Ectodermal cell (in vitro differentiated cells): ENCODE measurements at regions not wholly inside any gene's neighbourhood (a gene's known extent, or its start where the extent isn't known, plus 50 kb on each side); places are given as distances from the start of the nearest gene placed in this dataset.
"Not testable (repeated sequence)": the region's sequence is repeated elsewhere in the genome, so short reads cannot be mapped to it uniquely, and the experiment has no call there.

Experiments
- H3K27ac ChIP-seq: 2 replicates; pipeline ENCODE4 v1.7.0; 2013; ENCODE audit warnings: mild to moderate bottlenecking, low read depth, low read length; ENCODE audit not compliant: insufficient read depth, poor library complexity, severe bottlenecking
- H3K27me3 ChIP-seq: 2 replicates; pipeline ENCODE4 v1.7.0; 2013; ENCODE audit warnings: mild to moderate bottlenecking, low read length; ENCODE audit not compliant: insufficient read depth, control insufficient read depth, poor library complexity, severe bottlenecking
- H3K36me3 ChIP-seq: one replicate; pipeline ENCODE4 v1.7.0; 2013; ENCODE audit warnings: low read length; ENCODE audit not compliant: control insufficient read depth, insufficient read depth
- H3K4me1 ChIP-seq: one replicate; pipeline ENCODE4 v1.7.0; 2013; ENCODE audit warnings: low read length; ENCODE audit not compliant: control insufficient read depth, insufficient read depth
- H3K4me3 ChIP-seq: 2 replicates; pipeline ENCODE4 v1.7.0; 2013; ENCODE audit warnings: low read depth, low read length, control low read depth; ENCODE audit not compliant: insufficient read depth
- H3K9me3 ChIP-seq: 2 replicates; pipeline ENCODE4 v1.7.0; 2013; ENCODE audit warnings: mild to moderate bottlenecking, low read length, moderate library complexity; ENCODE audit not compliant: control insufficient read depth
- WGBS, 2 experiments: methylation state at CpG; one replicate each; pipeline ENCODE4 v1.1.7; 2013; ENCODE audit warnings: missing lambda C conversion rate in 2 of 2; 5-methylcytosine and 5-hydroxymethylcytosine counted together

DNA sequence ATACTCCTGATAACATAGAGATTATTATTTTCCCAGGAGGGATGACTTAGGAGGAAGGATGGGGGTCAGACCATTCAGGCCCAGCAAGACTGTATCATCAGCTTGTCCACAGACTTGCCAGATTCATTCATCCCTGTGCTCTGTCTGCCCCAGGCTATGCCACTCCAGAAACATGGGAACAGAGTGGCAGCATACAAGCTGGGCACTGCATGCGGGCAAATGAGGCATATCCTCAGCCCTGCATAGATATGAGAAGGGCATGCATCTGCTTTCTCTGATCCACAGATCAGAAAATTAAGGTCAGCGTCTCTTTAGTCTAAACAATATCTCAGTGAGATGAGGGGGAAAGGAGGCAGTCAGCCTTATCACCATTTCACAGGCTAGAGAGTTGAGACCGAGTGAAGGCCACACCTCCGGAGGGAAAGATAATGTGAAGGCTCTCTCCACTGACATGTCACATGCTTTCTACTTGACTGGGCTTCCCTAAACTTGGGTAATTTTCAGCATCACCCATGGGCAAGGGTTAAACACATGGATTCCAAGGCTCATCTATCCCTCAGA is 140.5 kb downstream of the TFAP2B start:
- H3K9me3 ChIP-seq, result no peaks in the 10 kb centered on the region
- no peaks in the 10 kb centered on the region for H3K36me3 ChIP-seq
- H3K4me3 ChIP-seq, result no peak overlapping the region
- no peaks in the 10 kb centered on the region for H3K4me1 ChIP-seq
- no peak overlapping the region for H3K27ac ChIP-seq
- WGBS, 2 experiments, result 90 to 96% methylated on average over 4 of the region's 4 CpGs
- no peaks in the 10 kb centered on the region for H3K27me3 ChIP-seq

DNA sequence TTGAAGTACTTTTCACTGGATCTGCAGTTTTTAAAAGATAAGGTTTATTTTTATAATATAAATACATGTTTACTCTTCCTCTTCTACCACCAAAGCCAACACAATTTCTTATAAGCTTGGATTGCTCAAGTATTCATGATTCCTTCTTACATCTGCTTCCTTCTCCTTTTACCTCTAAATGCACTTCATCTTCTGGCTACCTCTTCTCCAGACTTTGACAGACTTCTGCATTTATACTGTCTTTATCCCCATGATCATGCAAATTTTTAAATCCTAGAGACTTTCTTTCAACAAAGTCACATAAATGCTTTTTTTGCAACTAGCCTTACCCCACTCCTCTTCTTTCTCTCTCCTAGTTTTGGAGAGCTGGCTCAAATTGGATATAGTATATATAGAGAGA is 142.9 kb downstream of the TFAP2B start:
- H3K27ac ChIP-seq, result no peak overlapping the region
- H3K36me3 ChIP-seq, result no peaks in the 10 kb centered on the region
- H3K9me3 ChIP-seq, result no peaks in the 10 kb centered on the region
- H3K27me3 ChIP-seq, result no peaks in the 10 kb centered on the region
- H3K4me3 ChIP-seq, result no peak overlapping the region
- H3K4me1 ChIP-seq, result no peaks in the 10 kb centered on the region

DNA sequence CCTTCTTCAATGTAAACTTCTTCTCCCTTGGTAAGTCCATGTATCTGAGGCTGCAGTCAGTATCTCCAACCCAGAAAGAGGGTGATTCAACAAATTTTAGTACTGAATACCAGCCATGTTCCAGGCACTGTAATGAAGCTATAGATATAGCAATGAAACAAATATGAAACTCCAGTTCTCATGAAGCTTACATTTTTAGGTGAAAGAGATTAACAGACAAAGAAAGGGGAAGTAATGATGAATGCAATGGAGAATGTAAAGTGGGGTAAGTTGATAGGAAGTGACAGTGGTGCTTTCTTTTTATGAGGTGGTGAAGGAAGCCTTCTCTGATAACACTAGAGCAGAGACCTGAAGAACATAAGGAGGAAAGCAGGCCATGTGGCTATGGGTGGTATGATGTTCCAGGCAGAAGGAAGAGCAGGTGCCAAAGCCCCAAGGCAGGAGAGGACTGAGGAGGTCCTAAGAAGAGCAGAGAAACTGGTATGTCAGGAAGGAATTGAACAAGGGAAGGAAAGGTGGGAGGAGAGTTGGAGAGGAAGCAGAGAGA is 143.6 kb downstream of the TFAP2B start:
- no peaks in the 10 kb centered on the region for H3K9me3 ChIP-seq
- H3K4me3 ChIP-seq, result no peak overlapping the region
- no peak overlapping the region for H3K27ac ChIP-seq
- H3K27me3 ChIP-seq, result no peaks in the 10 kb centered on the region
- no peaks in the 10 kb centered on the region for H3K4me1 ChIP-seq
- no peaks in the 10 kb centered on the region for H3K36me3 ChIP-seq

DNA sequence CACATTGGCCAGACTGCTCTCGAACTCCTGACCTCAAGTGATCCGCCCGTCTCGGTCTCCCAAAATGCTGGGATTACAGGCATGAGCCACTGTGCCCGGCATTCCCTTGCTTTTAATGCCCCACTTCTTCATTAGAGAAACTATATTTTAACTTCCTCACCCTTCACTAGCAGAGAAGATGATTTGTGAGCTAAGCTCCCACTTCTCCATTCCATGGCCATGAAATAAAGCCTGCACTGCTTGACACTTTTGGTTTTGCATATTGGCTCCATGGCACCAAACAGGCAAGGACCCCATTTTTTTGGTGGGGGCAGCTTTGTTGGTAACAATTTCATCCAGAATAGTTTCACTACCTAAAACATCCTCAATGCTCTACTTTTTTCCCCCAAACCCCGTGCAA is 145.3 kb downstream of the TFAP2B start:
- no peak overlapping the region for H3K4me3 ChIP-seq
- H3K36me3 ChIP-seq, result no peaks in the 10 kb centered on the region
- H3K27ac ChIP-seq, result no peak overlapping the region
- H3K4me1 ChIP-seq, result no peaks in the 10 kb centered on the region
- WGBS, 2 experiments, result 87% methylated on average over 5 to 6 of the region's 6 CpGs
- no peaks in the 10 kb centered on the region for H3K9me3 ChIP-seq
- H3K27me3 ChIP-seq, result no peaks in the 10 kb centered on the region

DNA sequence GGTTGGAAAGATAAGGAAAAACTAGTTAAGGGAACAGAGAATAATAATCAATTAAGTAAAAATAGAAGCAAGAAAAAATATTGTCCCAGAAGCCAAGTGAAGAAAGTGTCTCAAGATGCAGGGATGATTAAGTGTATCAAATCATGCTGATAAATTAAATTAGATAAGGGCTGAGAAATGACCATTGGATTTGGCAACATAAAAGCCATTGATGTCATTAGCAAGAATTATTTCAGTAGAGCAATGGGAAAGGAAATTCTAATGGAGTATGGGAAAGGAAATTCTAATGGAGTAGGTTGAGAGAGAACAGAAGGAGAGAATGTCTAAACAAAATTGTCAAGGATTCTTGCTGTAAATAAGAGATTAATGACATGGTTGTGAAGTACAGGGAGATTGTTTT is 146.8 kb downstream of the TFAP2B start:
- no peak overlapping the region for H3K4me3 ChIP-seq
- H3K4me1 ChIP-seq, result no peaks in the 10 kb centered on the region
- H3K36me3 ChIP-seq, result no peaks in the 10 kb centered on the region
- no peaks in the 10 kb centered on the region for H3K9me3 ChIP-seq
- H3K27ac ChIP-seq, result no peak overlapping the region
- no peaks in the 10 kb centered on the region for H3K27me3 ChIP-seq

DNA sequence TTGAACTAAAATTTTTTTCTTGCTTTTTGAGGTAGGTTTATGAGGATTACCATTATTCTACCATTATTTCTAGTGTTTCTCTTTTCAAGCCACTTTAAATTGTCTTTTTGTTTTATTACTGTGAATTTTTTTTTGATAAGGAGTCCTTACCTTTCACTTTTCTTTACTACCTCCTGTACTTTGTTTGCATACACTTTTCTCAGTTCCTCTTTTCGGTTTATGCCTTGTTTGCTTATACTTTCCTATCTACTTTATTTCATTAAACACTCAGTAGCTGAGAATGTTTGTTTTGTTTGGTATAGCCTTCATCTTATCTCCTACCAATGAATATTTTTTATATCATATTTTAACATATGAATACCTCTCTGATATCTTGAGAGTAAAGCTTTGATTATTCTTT is 147.9 kb downstream of the TFAP2B start:
- Histone ChIP-seq H3K27me3 (no peaks in the 10 kb centered on the region), H3K27ac (no peak overlapping the region), H3K9me3 (no peaks in the 10 kb centered on the region), H3K4me1 (no peaks in the 10 kb centered on the region), H3K4me3 (no peak overlapping the region), H3K36me3 (no peaks in the 10 kb centered on the region)
- 60 to 100% methylated on average over 1 of the region's 1 CpG for WGBS, 2 experiments

GRCh38 chr6:50966986-50967385 is 148.3 kb downstream of the TFAP2B start:
- Histone ChIP-seq H3K4me1 (no peaks in the 10 kb centered on the region), H3K9me3 (no peaks in the 10 kb centered on the region), H3K27ac (no peak overlapping the region), H3K27me3 (no peaks in the 10 kb centered on the region), H3K36me3 (no peaks in the 10 kb centered on the region), H3K4me3 (no peak overlapping the region)

DNA sequence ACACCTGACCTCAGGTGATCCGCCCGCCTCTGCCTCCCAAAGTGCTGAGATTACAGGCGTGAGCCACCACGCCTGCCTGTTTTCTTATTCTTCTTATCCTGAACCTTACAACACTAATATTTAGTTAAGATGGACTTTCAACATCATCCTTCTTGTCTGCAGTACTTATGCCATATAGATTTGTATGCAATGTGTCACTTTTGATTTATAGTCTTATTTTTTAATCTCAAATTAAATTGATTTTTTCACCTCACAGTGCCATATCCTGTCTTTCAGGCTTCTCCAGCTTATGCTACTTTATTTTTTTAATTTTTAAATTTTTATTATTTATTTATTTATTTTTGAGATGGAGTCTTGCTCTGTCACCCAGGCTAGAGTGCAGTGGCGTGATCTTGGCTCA is 149.6 kb downstream of the TFAP2B start:
- H3K9me3 ChIP-seq, H3K36me3 ChIP-seq, H3K27me3 ChIP-seq, H3K4me1 ChIP-seq, H3K4me3 ChIP-seq, H3K27ac ChIP-seq: not testable (repeated sequence)
- 85 to 87% methylated on average over 5 of the region's 5 CpGs for WGBS, 2 experiments

- no peaks in the 10 kb centered on the region for H3K4me1 ChIP-seq
- no peak overlapping the region for H3K4me3 ChIP-seq
- no peak overlapping the region for H3K27ac ChIP-seq
- H3K9me3 ChIP-seq, result no peaks in the 10 kb centered on the region
- H3K27me3 ChIP-seq, result no peaks in the 10 kb centered on the region
- WGBS, 2 experiments, result 63 to 67% methylated on average over 1 of the region's 1 CpG
- H3K36me3 ChIP-seq, result no peaks in the 10 kb centered on the region
Observed at GRCh38 chr6:50970908-50971307, 152.2 kb downstream of the TFAP2B start.

DNA sequence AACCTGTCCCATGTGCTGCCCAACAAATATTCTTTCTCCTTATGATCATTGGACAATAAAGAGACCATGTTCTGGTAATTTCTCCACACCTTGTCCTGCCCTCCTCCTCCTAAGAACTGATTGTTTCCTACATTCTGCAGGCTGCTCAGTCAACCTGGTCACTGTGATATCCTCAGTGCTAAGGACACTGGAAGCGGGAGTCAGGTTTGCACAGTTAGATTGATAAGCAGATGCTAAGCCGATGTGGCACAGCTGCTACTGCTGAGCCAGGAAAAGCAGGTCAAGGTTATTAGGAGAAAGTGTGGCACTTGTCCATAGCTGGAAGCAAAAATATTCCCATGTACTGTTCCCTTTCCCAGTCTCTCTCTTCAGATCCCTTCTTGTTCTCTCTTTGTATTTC is 154.8 kb downstream of the TFAP2B start:
- H3K27ac ChIP-seq, result no peak overlapping the region
- no peak overlapping the region for H3K4me3 ChIP-seq
- H3K9me3 ChIP-seq, result no peaks in the 10 kb centered on the region
- H3K36me3 ChIP-seq, result no peaks in the 10 kb centered on the region
- no peaks in the 10 kb centered on the region for H3K27me3 ChIP-seq
- WGBS, 2 experiments, result 98% methylated on average over 2 of the region's 2 CpGs
- no peaks in the 10 kb centered on the region for H3K4me1 ChIP-seq

GRCh38 chr6:50974319-50974718 is 155.6 kb downstream of the TFAP2B start:
- Histone ChIP-seq H3K36me3 (no peaks in the 10 kb centered on the region), H3K27me3 (no peaks in the 10 kb centered on the region), H3K4me3 (no peak overlapping the region), H3K4me1 (no peaks in the 10 kb centered on the region), H3K27ac (no peak overlapping the region), H3K9me3 (peaks cover 2% of the 10 kb centered on the region)
- WGBS, 2 experiments, result 91 to 98% methylated on average over 2 to 3 of the region's 3 CpGs
